ENCODE measurements at regions not wholly inside any gene's neighbourhood (a gene's known extent, or its start where the extent isn't known, plus 50 kb on each side); places are given as distances from the start of the nearest gene placed in this dataset.
A peak's percentile ranks its signal among the peaks of the same experiment; 100 is the strongest.

- Histone ChIP-seq H3K9ac (ENCODE audit: low read length) (no peak overlapping the region), H3K27ac (ENCODE audit: low read depth, low read length) (no peak overlapping the region), H3K18ac (ENCODE audit: low read length) (no peak overlapping the region), H3K23ac (ENCODE audit: low read length) (no peak overlapping the region), H2AFZ (ENCODE audit: insufficient read depth, low read length, poor library complexity) (no peak overlapping the region), H4K91ac (ENCODE audit: low read depth, low read length) (no peak overlapping the region), H2BK120ac (ENCODE audit: insufficient read depth, low read length, poor library complexity) (no peak overlapping the region), H3K4me3 (ENCODE audit: low read depth, low read length) (no peak overlapping the region), H3K4me2 (ENCODE audit: low read length) (no peak overlapping the region), H3K4me1 (ENCODE audit: control insufficient read depth in 1 of 2, insufficient read depth in 2 of 2, low read length in 2 of 2) (peaks cover 4 to 7% of the 10 kb centered on the region in 2 experiments), H3K36me3 (ENCODE audit: control insufficient read depth in 1 of 2, insufficient read depth in 2 of 2, low read length in 2 of 2) (no peaks in the 10 kb centered on the region), H2BK5ac (ENCODE audit: low read depth, low read length, poor library complexity) (no peak overlapping the region), H3K14ac (ENCODE audit: low read length) (no peak overlapping the region), H3K9me3 (ENCODE audit: insufficient read depth, low read depth, low read length) (no peaks in the 10 kb centered on the region), H3K27me3 (ENCODE audit: insufficient read depth, low read length) (no peaks in the 10 kb centered on the region), H3K79me1 (ENCODE audit: low read length) (peaks cover 1% of the 10 kb centered on the region), H4K8ac (ENCODE audit: low read depth, low read length) (no peak overlapping the region), H3K79me2 (ENCODE audit: control insufficient read depth, insufficient read depth, low read length, poor library complexity) (no peaks in the 10 kb centered on the region), H2BK12ac (ENCODE audit: low read length) (no peak overlapping the region), H3K4ac (ENCODE audit: low read depth, low read length) (no peak overlapping the region), H2AK5ac (ENCODE audit: low read length) (no peak overlapping the region), H4K12ac (ENCODE audit: low read depth, low read length) (no peak overlapping the region)
- DNase-seq: no peak
- no CpG with 5 or more reads among the region's 1 CpG for WGBS (ENCODE audit: extremely low coverage, insufficient coverage, insufficient read length)
These were observed 192.7 kb upstream of the MEIS1 start for GRCh38 chr2:66242099-66242789.

DNA sequence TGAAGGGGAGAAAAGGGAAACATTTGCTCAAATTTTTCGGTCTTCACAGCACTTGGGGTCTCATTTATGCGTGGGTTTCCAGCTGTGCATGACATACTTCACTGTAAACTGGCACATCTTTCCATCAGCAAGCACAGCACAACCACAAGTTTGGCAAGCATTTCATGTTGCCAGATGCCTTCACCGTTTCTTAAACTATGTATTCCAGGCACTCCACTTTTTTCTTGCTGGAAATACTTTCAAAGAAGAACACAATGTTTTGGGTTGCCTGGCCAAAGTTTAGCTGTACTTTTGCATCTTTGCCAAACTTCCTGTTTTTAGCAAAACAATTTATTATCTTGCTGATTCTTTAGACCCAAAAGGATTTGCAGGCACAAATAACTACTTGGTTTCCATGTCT is 194.6 kb upstream of the MEIS1 start:
- no peak overlapping the region for H3K14ac ChIP-seq (ENCODE audit: low read length)
- H3K27ac ChIP-seq (ENCODE audit: low read depth, low read length): no peak overlapping the region
- H3K23ac ChIP-seq (ENCODE audit: low read length): no peak overlapping the region
- H3K4me3 ChIP-seq (ENCODE audit: low read depth, low read length): no peak overlapping the region
- WGBS (ENCODE audit: extremely low coverage, insufficient coverage, insufficient read length): no CpG with 5 or more reads among the region's 3 CpGs
- H3K4me2 ChIP-seq (ENCODE audit: low read length): no peak overlapping the region
- no peak for DNase-seq
- peak overlapping the region; percentile 23 for H2BK12ac ChIP-seq (ENCODE audit: low read length)
- no peaks in the 10 kb centered on the region for H3K36me3 ChIP-seq (ENCODE audit: control insufficient read depth in 1 of 2, insufficient read depth in 2 of 2, low read length in 2 of 2)
- H3K4me1 ChIP-seq (ENCODE audit: control insufficient read depth in 1 of 2, insufficient read depth in 2 of 2, low read length in 2 of 2): peaks cover 7 to 10% of the 10 kb centered on the region in 2 experiments
- H2BK5ac ChIP-seq (ENCODE audit: low read depth, low read length, poor library complexity): no peak overlapping the region
- H3K27me3 ChIP-seq (ENCODE audit: insufficient read depth, low read length): no peaks in the 10 kb centered on the region
- H3K4ac ChIP-seq (ENCODE audit: low read depth, low read length): no peak overlapping the region
- no peak overlapping the region for H2BK120ac ChIP-seq (ENCODE audit: insufficient read depth, low read length, poor library complexity)
- H4K8ac ChIP-seq (ENCODE audit: low read depth, low read length): no peak overlapping the region
- H3K9ac ChIP-seq (ENCODE audit: low read length): no peak overlapping the region
- H3K79me2 ChIP-seq (ENCODE audit: control insufficient read depth, insufficient read depth, low read length, poor library complexity): no peaks in the 10 kb centered on the region
- H4K91ac ChIP-seq (ENCODE audit: low read depth, low read length): no peak overlapping the region
- no peaks in the 10 kb centered on the region for H3K9me3 ChIP-seq (ENCODE audit: insufficient read depth, low read depth, low read length)
- H3K79me1 ChIP-seq (ENCODE audit: low read length): peaks cover 2% of the 10 kb centered on the region
- H2AFZ ChIP-seq (ENCODE audit: insufficient read depth, low read length, poor library complexity): no peak overlapping the region
- no peak overlapping the region for H4K12ac ChIP-seq (ENCODE audit: low read depth, low read length)
- H3K18ac ChIP-seq (ENCODE audit: low read length): no peak overlapping the region
- no peak overlapping the region for H2AK5ac ChIP-seq (ENCODE audit: low read length)

- Histone ChIP-seq H3K27ac (ENCODE audit: low read depth, low read length) (no peak overlapping the region), H2BK12ac (ENCODE audit: low read length) (no peak overlapping the region), H3K4me1 (ENCODE audit: control insufficient read depth in 1 of 2, insufficient read depth in 2 of 2, low read length in 2 of 2) (peaks cover 7 to 10% of the 10 kb centered on the region in 2 experiments), H3K4me2 (ENCODE audit: low read length) (no peak overlapping the region), H4K8ac (ENCODE audit: low read depth, low read length) (no peak overlapping the region), H3K9me3 (ENCODE audit: insufficient read depth, low read depth, low read length) (no peaks in the 10 kb centered on the region), H3K79me1 (ENCODE audit: low read length) (peaks cover 2% of the 10 kb centered on the region), H3K4me3 (ENCODE audit: low read depth, low read length) (no peak overlapping the region), H3K9ac (ENCODE audit: low read length) (no peak overlapping the region), H4K91ac (ENCODE audit: low read depth, low read length) (no peak overlapping the region), H3K36me3 (ENCODE audit: control insufficient read depth in 1 of 2, insufficient read depth in 2 of 2, low read length in 2 of 2) (no peaks in the 10 kb centered on the region), H3K79me2 (ENCODE audit: control insufficient read depth, insufficient read depth, low read length, poor library complexity) (no peaks in the 10 kb centered on the region), H3K4ac (ENCODE audit: low read depth, low read length) (no peak overlapping the region), H3K14ac (ENCODE audit: low read length) (no peak overlapping the region), H3K18ac (ENCODE audit: low read length) (no peak overlapping the region), H2BK120ac (ENCODE audit: insufficient read depth, low read length, poor library complexity) (no peak overlapping the region), H3K23ac (ENCODE audit: low read length) (no peak overlapping the region), H3K27me3 (ENCODE audit: insufficient read depth, low read length) (no peaks in the 10 kb centered on the region), H2AFZ (ENCODE audit: insufficient read depth, low read length, poor library complexity) (no peak overlapping the region), H4K12ac (ENCODE audit: low read depth, low read length) (no peak overlapping the region), H2BK5ac (ENCODE audit: low read depth, low read length, poor library complexity) (no peak overlapping the region), H2AK5ac (ENCODE audit: low read length) (no peak overlapping the region)
- no peak for DNase-seq
- WGBS (ENCODE audit: extremely low coverage, insufficient coverage, insufficient read length): no CpG with 5 or more reads among the region's 7 CpGs
These were observed 195.3 kb upstream of the MEIS1 start for GRCh38 chr2:66239655-66240054.

DNA sequence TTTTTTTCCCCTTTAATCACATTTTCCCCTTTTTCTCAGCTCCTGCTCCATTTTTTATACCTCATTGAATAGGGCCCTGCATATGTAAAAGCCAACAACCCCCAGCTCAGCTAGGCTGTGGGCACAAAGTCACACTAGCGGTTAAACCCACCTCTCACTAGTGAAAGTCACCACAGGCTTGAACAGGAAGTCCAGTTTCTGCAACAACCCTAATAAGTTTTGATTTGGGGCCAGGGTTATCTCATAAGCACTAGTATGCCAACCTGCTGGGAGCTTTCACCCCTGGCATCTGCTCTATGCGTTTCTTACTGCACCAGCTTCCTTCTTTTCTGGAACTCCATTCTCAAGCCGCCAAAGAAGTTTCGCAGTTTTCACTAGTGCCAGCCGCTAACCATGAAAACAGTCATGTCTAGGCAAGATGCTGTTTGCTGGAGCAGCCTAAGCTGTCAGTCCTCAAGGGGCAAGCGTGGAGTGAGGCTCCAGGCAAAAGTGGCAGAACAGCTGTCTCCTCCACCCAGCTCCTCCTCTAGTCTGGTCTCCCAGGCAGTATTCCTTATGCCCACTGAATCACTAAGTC is 197.0 kb upstream of the MEIS1 start:
- Histone ChIP-seq H3K79me1 (ENCODE audit: low read length) (peaks cover 2% of the 10 kb centered on the region), H3K4ac (ENCODE audit: low read depth, low read length) (no peak overlapping the region), H3K4me1 (ENCODE audit: control insufficient read depth in 1 of 2, insufficient read depth in 2 of 2, low read length in 2 of 2) (peaks cover 7 to 10% of the 10 kb centered on the region in 2 experiments), H3K4me2 (ENCODE audit: low read length) (no peak overlapping the region), H2AFZ (ENCODE audit: insufficient read depth, low read length, poor library complexity) (no peak overlapping the region), H2BK12ac (ENCODE audit: low read length) (peak overlapping the region; percentile 61), H3K79me2 (ENCODE audit: control insufficient read depth, insufficient read depth, low read length, poor library complexity) (no peaks in the 10 kb centered on the region), H4K12ac (ENCODE audit: low read depth, low read length) (no peak overlapping the region), H2BK5ac (ENCODE audit: low read depth, low read length, poor library complexity) (no peak overlapping the region), H3K36me3 (ENCODE audit: control insufficient read depth in 1 of 2, insufficient read depth in 2 of 2, low read length in 2 of 2) (no peaks in the 10 kb centered on the region), H3K27ac (ENCODE audit: low read depth, low read length) (no peak overlapping the region), H3K9me3 (ENCODE audit: insufficient read depth, low read depth, low read length) (no peaks in the 10 kb centered on the region), H2AK5ac (ENCODE audit: low read length) (no peak overlapping the region), H4K91ac (ENCODE audit: low read depth, low read length) (peak overlapping the region; percentile 61), H3K27me3 (ENCODE audit: insufficient read depth, low read length) (no peaks in the 10 kb centered on the region), H3K9ac (ENCODE audit: low read length) (no peak overlapping the region), H2BK120ac (ENCODE audit: insufficient read depth, low read length, poor library complexity) (no peak overlapping the region), H3K23ac (ENCODE audit: low read length) (no peak overlapping the region), H3K4me3 (ENCODE audit: low read depth, low read length) (no peak overlapping the region), H3K14ac (ENCODE audit: low read length) (peak overlapping the region; percentile 8), H3K18ac (ENCODE audit: low read length) (no peak overlapping the region), H4K8ac (ENCODE audit: low read depth, low read length) (no peak overlapping the region)
- no peak for DNase-seq
- WGBS (ENCODE audit: extremely low coverage, insufficient coverage, insufficient read length): no CpG with 5 or more reads among the region's 6 CpGs
